H9 (cell line): ENCODE measurements at regions not wholly inside any gene's neighbourhood (a gene's known extent, or its start where the extent isn't known, plus 50 kb on each side); places are given as distances from the start of the nearest gene placed in this dataset.

Experiments used
- DNase-seq: peaks from one replicate; pipeline ENCODE4 v3.0.0-alpha.2; 2017
- H2AFZ ChIP-seq: one replicate; pipeline ENCODE4 v1.6.1; 2013; ENCODE audit warnings: mild to moderate bottlenecking, low read length, control low read depth, moderate library complexity
- H2AK5ac ChIP-seq: 2 replicates; pipeline ENCODE4 v1.6.1; 2013; ENCODE audit warnings: low read length, control low read depth, mixed read lengths; ENCODE audit not compliant: insufficient read length
- H2BK120ac ChIP-seq: one replicate; pipeline ENCODE4 v1.6.1; 2013; ENCODE audit warnings: low read depth, mild to moderate bottlenecking, low read length, control low read depth, inconsistent platforms; ENCODE audit not compliant: poor library complexity, severe bottlenecking
- H2BK12ac ChIP-seq: 2 replicates; pipeline ENCODE4 v1.6.1; 2013; ENCODE audit warnings: low read length, control low read depth, mixed read lengths, low read depth; ENCODE audit not compliant: insufficient read length
- H2BK15ac ChIP-seq: 2 replicates; pipeline ENCODE4 v1.6.1; 2013; ENCODE audit warnings: low read depth, low read length, control low read depth
- H2BK20ac ChIP-seq: one replicate; pipeline ENCODE4 v1.6.1; 2013; ENCODE audit warnings: low read depth, mild to moderate bottlenecking, low read length, control low read depth, inconsistent platforms; ENCODE audit not compliant: poor library complexity, severe bottlenecking
- H2BK5ac ChIP-seq: 2 replicates; pipeline ENCODE4 v1.6.1; 2013; ENCODE audit warnings: low read length, control low read depth, mixed read lengths; ENCODE audit not compliant: insufficient read length
- H3K14ac ChIP-seq: 2 replicates; pipeline ENCODE4 v1.6.1; 2013; ENCODE audit warnings: low read length, control low read depth; ENCODE audit not compliant: insufficient read depth
- H3K18ac ChIP-seq: 2 replicates; pipeline ENCODE4 v1.6.1; 2013; ENCODE audit warnings: low read depth, mild to moderate bottlenecking, mixed read lengths, low read length, control low read depth; ENCODE audit not compliant: insufficient read length
- H3K23ac ChIP-seq: 2 replicates; pipeline ENCODE4 v1.6.1; 2013; ENCODE audit warnings: low read length, control low read depth, mixed read lengths, low read depth; ENCODE audit not compliant: insufficient read length
- H3K23me2 ChIP-seq: 2 replicates; pipeline ENCODE4 v1.6.1; 2013; ENCODE audit warnings: low read depth, mild to moderate bottlenecking, mixed read lengths, low read length, control low read depth; ENCODE audit not compliant: insufficient read length, poor library complexity, severe bottlenecking
- H3K27ac ChIP-seq: 2 replicates; pipeline ENCODE4 v1.5.1; 2013; ENCODE audit warnings: low read length, control low read depth, mixed read lengths, low read depth; ENCODE audit not compliant: insufficient read length
- H3K27me3 ChIP-seq: 2 replicates; pipeline ENCODE4 v1.6.1; 2013; ENCODE audit warnings: low read length, control low read depth, inconsistent platforms; ENCODE audit not compliant: insufficient read depth
- H3K4ac ChIP-seq: 2 replicates; pipeline ENCODE4 v1.6.1; 2013; ENCODE audit warnings: low read depth, mild to moderate bottlenecking, control low read depth, inconsistent platforms, low read length, moderate library complexity
- H3K4me1 ChIP-seq: 2 replicates; pipeline ENCODE4 v1.6.1; 2013; ENCODE audit warnings: low read length, control low read depth, inconsistent platforms; ENCODE audit not compliant: insufficient read depth
- H3K4me2 ChIP-seq: 2 replicates; pipeline ENCODE4 v1.6.1; 2013; ENCODE audit warnings: low read length, control low read depth, mixed read lengths; ENCODE audit not compliant: insufficient read length, insufficient read depth
- H3K56ac ChIP-seq: 2 replicates; pipeline ENCODE4 v1.6.1; 2013; ENCODE audit warnings: low read depth, mild to moderate bottlenecking, mixed read lengths, low read length, control low read depth; ENCODE audit not compliant: insufficient read length
- H3K79me1 ChIP-seq: 2 replicates; pipeline ENCODE4 v1.6.1; 2013; ENCODE audit warnings: low read depth, mild to moderate bottlenecking, moderate library complexity, low read length, control low read depth, inconsistent platforms; ENCODE audit not compliant: insufficient read depth, poor library complexity, severe bottlenecking
- H3K79me2 ChIP-seq: 2 replicates; pipeline ENCODE4 v1.6.1; 2013; ENCODE audit warnings: low read length, control low read depth, inconsistent platforms; ENCODE audit not compliant: insufficient read depth
- H3K9ac ChIP-seq: 2 replicates; pipeline ENCODE4 v1.6.1; 2013; ENCODE audit warnings: low read length, control low read depth, mixed read lengths; ENCODE audit not compliant: insufficient read length; ENCODE audit errors: extremely low read depth
- H3K9me3 ChIP-seq: one replicate; pipeline ENCODE4 v1.6.1; 2013; ENCODE audit warnings: low read depth, low read length, inconsistent platforms; ENCODE audit not compliant: control insufficient read depth
- H3T11ph ChIP-seq: one replicate; pipeline ENCODE4 v1.6.1; 2013; ENCODE audit warnings: mild to moderate bottlenecking, low read length, control low read depth, inconsistent platforms
- H4K20me1 ChIP-seq: one replicate; pipeline ENCODE4 v1.6.1; 2013; ENCODE audit not compliant: control insufficient read depth, insufficient read length, insufficient read depth
- H4K5ac ChIP-seq: 2 replicates; pipeline ENCODE4 v1.6.1; 2013; ENCODE audit warnings: low read depth, mild to moderate bottlenecking, mixed read lengths, low read length, control low read depth; ENCODE audit not compliant: insufficient read length
- H4K8ac ChIP-seq: replicated peaks from 2 replicates; pipeline ENCODE4 v1.6.1; 2013; ENCODE audit warnings: low read length, control low read depth, mixed read lengths, low read depth; ENCODE audit not compliant: insufficient read length
- H4K91ac ChIP-seq: 2 replicates; pipeline ENCODE4 v1.6.1; 2013; ENCODE audit warnings: low read depth, mild to moderate bottlenecking, moderate library complexity, mixed read lengths, low read length, control low read depth; ENCODE audit not compliant: insufficient read length
- H3K27ac Mint-ChIP-seq, 3 experiments: 2 replicates in 2 of 3; 3 replicates in 1 of 3; pipeline ENCODE4 v1.8.0; 2020 to 2021; ENCODE audit warnings: mixed read lengths in 3 of 3, mild to moderate bottlenecking in 1 of 3, moderate library complexity in 1 of 3
- H3K27me3 Mint-ChIP-seq: 2 replicates; pipeline ENCODE4 v1.8.0; 2021; ENCODE audit warnings: low read depth, mild to moderate bottlenecking, moderate library complexity, mixed read lengths
- H3K36me3 Mint-ChIP-seq, 3 experiments: 2 replicates in 2 of 3; 3 replicates in 1 of 3; pipeline ENCODE4 v1.8.0; 2020 to 2021; ENCODE audit warnings: low read depth in 3 of 3, mixed read lengths in 3 of 3; ENCODE audit not compliant: insufficient read depth in 1 of 3
- H3K4me1 Mint-ChIP-seq, 2 experiments: 2 replicates each; pipeline ENCODE4 v1.8.0; 2020; ENCODE audit warnings: mixed read lengths in 2 of 2
- H3K4me3 Mint-ChIP-seq, 2 experiments: 2 replicates in 1 of 2; 3 replicates in 1 of 2; pipeline ENCODE4 v1.8.0; 2020 to 2021; ENCODE audit warnings: mild to moderate bottlenecking in 2 of 2, mixed read lengths in 2 of 2, moderate library complexity in 1 of 2
- H3K9me3 Mint-ChIP-seq, 2 experiments: 2 replicates in 1 of 2; 3 replicates in 1 of 2; pipeline ENCODE4 v1.8.0; 2020; ENCODE audit warnings: mild to moderate bottlenecking in 2 of 2, mixed read lengths in 2 of 2, moderate library complexity in 1 of 2
- CTCF ChIP-seq: fragments of 200-600 bp; sonication (generic); conservative IDR thresholded peaks from 3 replicates; pipeline ENCODE4 v1.8.0; 2021; ENCODE audit warnings: antibody characterized with exemption, mild to moderate bottlenecking
- WGBS: extraction: QIAGEN DNeasy Blood & Tissue Kit; methylation state at CpG from one replicate; pipeline ENCODE4 v1.1.7; 2013; ENCODE audit warnings: missing lambda C conversion rate, low lambda C conversion rate, mixed read lengths; ENCODE audit not compliant: insufficient read length; ENCODE audit errors: extremely low coverage; 5-methylcytosine and 5-hydroxymethylcytosine counted together

- H3K9me3 Mint-ChIP-seq, result peaks cover 6 to 12% of the 10 kb centered on the region in 2 experiments
- no peak for DNase-seq
- H3K4me2 ChIP-seq, result no peak overlapping the region
These were observed 147.9 kb upstream of the PKP2 start for GRCh38 chr12:33044447-33044846.

More at GRCh38 chr12:33044447-33044846, 147.9 kb upstream of the PKP2 start:
- Mint-ChIP-seq H3K36me3 (peaks cover 2 to 9% (median 4%) of the 10 kb centered on the region in 3 experiments; a peak in 6 of 7 replicates), H3K27me3 (no peaks in the 10 kb centered on the region), H3K4me1 (peaks cover 3 to 4% of the 10 kb centered on the region in 2 experiments; a peak in 1 of 4 replicates), H3K27ac (no peak overlapping the region), H3K4me3 (no peak overlapping the region)
- no peak overlapping the region for H2BK5ac ChIP-seq
- H3K14ac ChIP-seq, result no peak overlapping the region
- no CpG with 5 or more reads among the region's 3 CpGs for WGBS
- H4K91ac ChIP-seq, result no peak overlapping the region
- no peak overlapping the region for H3K56ac ChIP-seq
- no peak overlapping the region for H3K4ac ChIP-seq
- H2AFZ ChIP-seq, result no peak overlapping the region
- H3K27me3 ChIP-seq, result no peaks in the 10 kb centered on the region
- no peaks in the 10 kb centered on the region for H3K4me1 ChIP-seq
- H3K9me3 ChIP-seq, result no peaks in the 10 kb centered on the region
- no peak overlapping the region for H4K5ac ChIP-seq
- no peak overlapping the region for H2AK5ac ChIP-seq
- no peaks in the 10 kb centered on the region for H3K23me2 ChIP-seq
- H2BK20ac ChIP-seq, result no peak overlapping the region
- no peak for TF ChIP-seq CTCF
- H3K18ac ChIP-seq, result no peak overlapping the region
- no peaks in the 10 kb centered on the region for H3K79me2 ChIP-seq
- no peak overlapping the region for H3K9ac ChIP-seq
- no peaks in the 10 kb centered on the region for H4K20me1 ChIP-seq
- H3K27ac ChIP-seq, result no peak overlapping the region
- H3T11ph ChIP-seq, result no peak overlapping the region
- H2BK12ac ChIP-seq, result no peak overlapping the region
- H2BK15ac ChIP-seq, result no peak overlapping the region
- no peak overlapping the region for H4K8ac ChIP-seq
- no peak overlapping the region for H3K23ac ChIP-seq
- H2BK120ac ChIP-seq, result no peak overlapping the region
- no peaks in the 10 kb centered on the region for H3K79me1 ChIP-seq
